HG02571 (cell line): ENCODE measurements at regions not wholly inside any gene's neighbourhood (a gene's known extent, or its start where the extent isn't known, plus 50 kb on each side); places are given as distances from the start of the nearest gene placed in this dataset.

Experiments
- ATAC-seq: cut with Tn5 transposase; IDR thresholded peaks from one replicate; pipeline ENCODE4 v1.9.1; 2021; ENCODE audit warnings: mild to moderate bottlenecking, moderate library complexity; ENCODE audit not compliant: unreplicated experiment

- ATAC-seq = no peak
Observed at GRCh38 chr11:90913131-90913668, 690.4 kb upstream of the CHORDC1 start.

GRCh38 chr11:90912631-90913030 lies 689.8 kb upstream of the CHORDC1 start:
- no peak for ATAC-seq

GRCh38 chr11:90911192-90911591 lies 688.3 kb upstream of the CHORDC1 start:
- ATAC-seq = no peak

- ATAC-seq = no peak
Observed at GRCh38 chr11:90908074-90908473, 685.2 kb upstream of the CHORDC1 start.

- no peak for ATAC-seq
Observed at GRCh38 chr11:90895850-90896249, 673.0 kb upstream of the CHORDC1 start.

GRCh38 chr11:90890347-90890746 lies 667.5 kb upstream of the CHORDC1 start:
- ATAC-seq = no peak

- ATAC-seq = no peak
Observed at GRCh38 chr11:90884181-90884580, 661.3 kb upstream of the CHORDC1 start.

- no peak for ATAC-seq
Observed at GRCh38 chr11:90874986-90875385, 652.1 kb upstream of the CHORDC1 start.

GRCh38 chr11:90874281-90874680 lies 651.4 kb upstream of the CHORDC1 start:
- no peak for ATAC-seq

GRCh38 chr11:90867416-90867815 lies 644.6 kb upstream of the CHORDC1 start:
- no peak for ATAC-seq

- ATAC-seq = no peak
Observed at GRCh38 chr11:90856790-90857189, 633.9 kb upstream of the CHORDC1 start.

GRCh38 chr11:90855531-90855930 lies 632.7 kb upstream of the CHORDC1 start:
- ATAC-seq = no peak

GRCh38 chr11:90851196-90851595 lies 628.3 kb upstream of the CHORDC1 start:
- no peak for ATAC-seq

- no peak for ATAC-seq
Observed at GRCh38 chr11:90849312-90849711, 626.5 kb upstream of the CHORDC1 start.

- ATAC-seq = no peak
Observed at GRCh38 chr11:90847268-90847886, 624.5 kb upstream of the CHORDC1 start.

- no peak for ATAC-seq
Observed at GRCh38 chr11:90846628-90847027, 623.8 kb upstream of the CHORDC1 start.

GRCh38 chr11:90845799-90846198 lies 623.0 kb upstream of the CHORDC1 start:
- no peak for ATAC-seq

GRCh38 chr11:90845126-90845525 lies 622.3 kb upstream of the CHORDC1 start:
- no peak for ATAC-seq

- no peak for ATAC-seq
Observed at GRCh38 chr11:90844041-90844440, 621.2 kb upstream of the CHORDC1 start.

- no peak for ATAC-seq
Observed at GRCh38 chr11:90842681-90843080, 619.8 kb upstream of the CHORDC1 start.

GRCh38 chr11:90840071-90840470 lies 617.2 kb upstream of the CHORDC1 start:
- no peak for ATAC-seq

GRCh38 chr11:90836031-90836430 lies 613.2 kb upstream of the CHORDC1 start:
- ATAC-seq = no peak

- no peak for ATAC-seq
Observed at GRCh38 chr11:90823446-90823845, 600.6 kb upstream of the CHORDC1 start.
